RKO (cell line): ENCODE measurements at regions not wholly inside any gene's neighbourhood (a gene's known extent, or its start where the extent isn't known, plus 50 kb on each side); places are given as distances from the start of the nearest gene placed in this dataset.
A peak's percentile ranks its signal among the peaks of the same experiment; 100 is the strongest.
"Not testable (repeated sequence)": the region's sequence is repeated elsewhere in the genome, so short reads cannot be mapped to it uniquely, and the experiment has no call there.

Experiments used
- DNase-seq: peaks from one replicate; pipeline ENCODE4 v3.0.0-alpha.2; 2016; ENCODE audit warnings: low spot score

GRCh38 chr16:33583702-33584101 lies 124.3 kb downstream of the TP53TG3F start:
- not testable (repeated sequence) for DNase-seq

- not testable (repeated sequence) for DNase-seq
These were observed 129.2 kb downstream of the TP53TG3F start for GRCh38 chr16:33588589-33588988.

GRCh38 chr16:33593344-33593743 lies 133.9 kb downstream of the TP53TG3F start:
- DNase-seq, result not testable (repeated sequence)

GRCh38 chr16:33595074-33595473 lies 135.7 kb downstream of the TP53TG3F start:
- not testable (repeated sequence) for DNase-seq

- DNase-seq, result not testable (repeated sequence)
These were observed 141.6 kb downstream of the TP53TG3F start for GRCh38 chr16:33601029-33601428.

- DNase-seq, result not testable (repeated sequence)
These were observed 164.2 kb downstream of the TP53TG3F start for GRCh38 chr16:33623535-33624077.

- not testable (repeated sequence) for DNase-seq
These were observed 169.5 kb downstream of the TP53TG3F start for GRCh38 chr16:33628895-33629294.

GRCh38 chr16:33631713-33632112 lies 172.3 kb downstream of the TP53TG3F start:
- DNase-seq, result not testable (repeated sequence)

- DNase-seq, result not testable (repeated sequence)
These were observed 174.6 kb downstream of the TP53TG3F start for GRCh38 chr16:33634057-33634456.

GRCh38 chr16:33636760-33637159 lies 177.3 kb downstream of the TP53TG3F start:
- DNase-seq, result not testable (repeated sequence)

GRCh38 chr16:33643270-33643669 lies 183.9 kb downstream of the TP53TG3F start:
- not testable (repeated sequence) for DNase-seq

- DNase-seq, result not testable (repeated sequence)
These were observed 184.4 kb downstream of the TP53TG3F start for GRCh38 chr16:33643698-33644381.

- peak; percentile 18 for DNase-seq
These were observed 187.0 kb downstream of the TP53TG3F start for GRCh38 chr16:33646386-33646785.

- DNase-seq, result not testable (repeated sequence)
These were observed 196.3 kb downstream of the TP53TG3F start for GRCh38 chr16:33655756-33656155.

- not testable (repeated sequence) for DNase-seq
These were observed 197.0 kb downstream of the TP53TG3F start for GRCh38 chr16:33656394-33656793.

GRCh38 chr16:33657717-33658116 lies 198.3 kb downstream of the TP53TG3F start:
- not testable (repeated sequence) for DNase-seq

GRCh38 chr16:33680791-33681190 lies 221.4 kb downstream of the TP53TG3F start:
- not testable (repeated sequence) for DNase-seq

- not testable (repeated sequence) for DNase-seq
These were observed 240.9 kb downstream of the TP53TG3F start for GRCh38 chr16:33700320-33700719.

- not testable (repeated sequence) for DNase-seq
These were observed 247.6 kb downstream of the TP53TG3F start for GRCh38 chr16:33706845-33707590.

- not testable (repeated sequence) for DNase-seq
These were observed 248.2 kb downstream of the TP53TG3F start for GRCh38 chr16:33707591-33707934.

GRCh38 chr16:33709856-33710695 lies 250.7 kb downstream of the TP53TG3F start:
- DNase-seq, result not testable (repeated sequence)

GRCh38 chr16:33710696-33711087 lies 251.3 kb downstream of the TP53TG3F start:
- not testable (repeated sequence) for DNase-seq
